SK-N-MC (cell line): ENCODE measurements at regions not wholly inside any gene's neighbourhood (a gene's known extent, or its start where the extent isn't known, plus 50 kb on each side); places are given as distances from the start of the nearest gene placed in this dataset.

Experiments used
- EZH2 ChIP-seq: fragments of 200-600 bp; sonication (generic); IDR thresholded peaks from one replicate; pipeline ENCODE4 v1.6.1; 2017; ENCODE audit warnings: antibody characterized with exemption
- POLR2AphosphoS5 ChIP-seq: IDR thresholded peaks from 2 replicates; pipeline ENCODE4 v1.6.1; 2012; ENCODE audit warnings: mild to moderate bottlenecking, low read depth, low read length, borderline replicate concordance

DNA sequence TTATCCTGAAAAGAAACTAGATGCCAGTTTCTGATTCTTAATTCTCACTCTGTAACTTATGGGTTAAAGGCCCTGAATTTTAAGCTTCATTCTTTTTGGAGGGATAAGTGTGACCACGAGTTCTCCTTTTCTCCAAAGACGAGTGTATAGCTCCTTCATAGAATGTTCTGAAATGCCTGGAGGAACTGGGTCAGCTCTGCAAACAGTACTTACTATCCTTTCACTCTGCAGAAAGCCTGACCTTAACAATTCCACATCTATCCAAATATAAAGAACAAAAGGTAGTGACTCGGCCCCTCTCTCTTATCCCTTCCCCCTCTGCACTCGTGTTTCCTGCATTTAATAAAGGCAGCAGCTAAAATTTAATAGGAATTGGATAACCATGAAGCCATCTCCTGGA lies 150.5 kb downstream of the LYPLAL1 start:
- TF ChIP-seq POLR2AphosphoS5 (no peak), EZH2 (no peak)
